Psoas muscle (tissue), 7 donors: ENCODE measurements at regions not wholly inside any gene's neighbourhood (a gene's known extent, or its start where the extent isn't known, plus 50 kb on each side); places are given as distances from the start of the nearest gene placed in this dataset.

Experiments used
- ATAC-seq, 4 donors: fragments of 200-7000 bp; cut with Tn5 transposase; one replicate each; pipeline ENCODE4 v1.9.1; 2020; ENCODE audit warnings: moderate library complexity in 3 of 4, mild to moderate bottlenecking in 2 of 4
- DNase-seq, 2 donors: peaks; one replicate each; pipeline ENCODE4 v3.0.0-alpha.2; 2020
- H3K27ac ChIP-seq: fragments of 200-600 bp; one replicate; pipeline ENCODE4 v1.8.0; 2022
- H3K27me3 ChIP-seq, 3 donors: fragments of 200-600 bp in 1 of 3; one replicate each; pipeline versions ENCODE4 v1.6.1 to v1.8.0; 2013 to 2022; ENCODE audit warnings: low read length in 2 of 3, mild to moderate bottlenecking in 2 of 3, moderate library complexity in 1 of 3; ENCODE audit not compliant: insufficient read depth in 3 of 3
- H3K36me3 ChIP-seq, 2 donors: fragments of 200-600 bp in 1 of 2; one replicate each; pipeline versions ENCODE4 v1.6.1 to v1.8.0; 2013 to 2022; ENCODE audit warnings: low read depth in 1 of 2, mild to moderate bottlenecking in 1 of 2, moderate library complexity in 1 of 2; ENCODE audit not compliant: insufficient read depth in 1 of 2
- H3K4me1 ChIP-seq: fragments of 200-600 bp; one replicate; pipeline ENCODE4 v1.8.0; 2022
- H3K4me3 ChIP-seq: fragments of 200-600 bp; one replicate; pipeline ENCODE4 v1.8.0; 2022; ENCODE audit warnings: mild to moderate bottlenecking
- H3K9me3 ChIP-seq: fragments of 200-600 bp; one replicate; pipeline ENCODE4 v1.8.0; 2022
- WGBS, 3 donors: extraction: QIAGEN DNeasy Blood & Tissue Kit; methylation state at CpG; one replicate each; pipeline versions ENCODE4 v1.1.6 to v1.1.7; 2013; 5-methylcytosine and 5-hydroxymethylcytosine counted together
- intact Hi-C, 2 donors: fragments of 100-400 bp; cut with DNase I; formaldehyde crosslinking; loops; one replicate each; pipeline versions ENCODE4 v1.11.0 to v1.14.2; 2022
- TF ChIP-seq, protein P1 (sequence below): fragments of 200-600 bp; IDR thresholded peaks from one replicate; pipeline ENCODE4 v1.8.0; 2022; ENCODE audit warnings: antibody characterized with exemption
- donor health status: healthy with polysubstance abuse.
- donor health status: DM: no; HTN: no; CAD: no; lungs with moderate emphysema.
- donor health status: Bipolar disorder and iron deficiency.
- donor health status: healthy.
- donor health status: DM: yes; HTN: yes; CAD: no.
- donor health status: DM: no; HTN: no; CAD: no.
- donor health status: DM: yes; HTN: yes; CAD: no.

GRCh38 chr9:18238254-18238653 lies 235.7 kb upstream of the ADAMTSL1 start:
- Histone ChIP-seq H3K4me1 (no peaks in the 10 kb centered on the region), H3K36me3 (no peaks in the 10 kb centered on the region), H3K4me3 (no peak overlapping the region), H3K27me3 (no peaks in the 10 kb centered on the region), H3K9me3 (peaks cover 5% of the 10 kb centered on the region), H3K27ac (no peak overlapping the region)
- TF ChIP-seq, protein P1, sequence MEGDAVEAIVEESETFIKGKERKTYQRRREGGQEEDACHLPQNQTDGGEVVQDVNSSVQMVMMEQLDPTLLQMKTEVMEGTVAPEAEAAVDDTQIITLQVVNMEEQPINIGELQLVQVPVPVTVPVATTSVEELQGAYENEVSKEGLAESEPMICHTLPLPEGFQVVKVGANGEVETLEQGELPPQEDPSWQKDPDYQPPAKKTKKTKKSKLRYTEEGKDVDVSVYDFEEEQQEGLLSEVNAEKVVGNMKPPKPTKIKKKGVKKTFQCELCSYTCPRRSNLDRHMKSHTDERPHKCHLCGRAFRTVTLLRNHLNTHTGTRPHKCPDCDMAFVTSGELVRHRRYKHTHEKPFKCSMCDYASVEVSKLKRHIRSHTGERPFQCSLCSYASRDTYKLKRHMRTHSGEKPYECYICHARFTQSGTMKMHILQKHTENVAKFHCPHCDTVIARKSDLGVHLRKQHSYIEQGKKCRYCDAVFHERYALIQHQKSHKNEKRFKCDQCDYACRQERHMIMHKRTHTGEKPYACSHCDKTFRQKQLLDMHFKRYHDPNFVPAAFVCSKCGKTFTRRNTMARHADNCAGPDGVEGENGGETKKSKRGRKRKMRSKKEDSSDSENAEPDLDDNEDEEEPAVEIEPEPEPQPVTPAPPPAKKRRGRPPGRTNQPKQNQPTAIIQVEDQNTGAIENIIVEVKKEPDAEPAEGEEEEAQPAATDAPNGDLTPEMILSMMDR = no peak
- no peak for ATAC-seq
- DNase-seq = no peak
- intact Hi-C loops = no loop called here
- 52 to 68% (median 53%) methylated on average over 2 of the region's 2 CpGs for WGBS, 3 donors

DNA sequence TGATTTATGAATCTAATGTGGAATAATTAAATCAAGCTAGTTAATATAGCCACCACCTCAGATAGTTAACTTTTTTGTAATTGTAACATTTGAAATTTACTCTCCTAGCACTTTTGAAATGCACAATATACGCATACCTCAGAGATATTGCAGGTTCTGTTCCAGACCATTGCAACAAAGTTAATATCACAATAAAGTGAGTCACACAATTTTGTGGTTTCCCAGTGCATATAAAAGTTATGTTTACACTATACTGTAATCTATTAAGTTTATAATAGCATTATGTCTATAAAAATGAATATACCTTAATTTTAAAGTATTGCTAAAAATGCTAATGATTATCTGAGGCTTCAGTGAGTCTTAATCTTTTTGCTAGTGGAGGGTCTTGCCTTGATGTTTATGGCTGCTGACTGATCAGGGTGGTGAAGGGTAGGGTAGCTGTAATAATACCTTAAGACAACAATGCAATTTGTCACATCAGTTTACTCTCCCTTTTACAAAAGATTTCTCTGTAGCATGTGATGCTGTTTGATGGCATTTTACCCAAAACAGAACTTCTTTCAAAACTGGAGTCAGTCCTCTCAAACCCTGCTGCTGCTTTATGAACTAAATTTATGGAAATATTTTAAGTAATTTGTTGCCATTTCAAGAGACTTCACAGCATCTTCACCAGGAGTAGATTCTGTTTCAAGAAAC lies 235.1 kb upstream of the ADAMTSL1 start:
- WGBS, 3 donors = 89 to 100% (median 95%) methylated on average over 1 of the region's 1 CpG
- no peaks in the 10 kb centered on the region for H3K27me3 ChIP-seq
- ATAC-seq (no peak), DNase-seq (no peak)
- peaks cover 5% of the 10 kb centered on the region for H3K9me3 ChIP-seq
- H3K36me3 ChIP-seq = no peaks in the 10 kb centered on the region
- H3K27ac ChIP-seq = no peak overlapping the region
- no peak overlapping the region for H3K4me3 ChIP-seq
- intact Hi-C loops = no loop called here
- TF ChIP-seq, protein P1 = no peak
- no peaks in the 10 kb centered on the region for H3K4me1 ChIP-seq

DNA sequence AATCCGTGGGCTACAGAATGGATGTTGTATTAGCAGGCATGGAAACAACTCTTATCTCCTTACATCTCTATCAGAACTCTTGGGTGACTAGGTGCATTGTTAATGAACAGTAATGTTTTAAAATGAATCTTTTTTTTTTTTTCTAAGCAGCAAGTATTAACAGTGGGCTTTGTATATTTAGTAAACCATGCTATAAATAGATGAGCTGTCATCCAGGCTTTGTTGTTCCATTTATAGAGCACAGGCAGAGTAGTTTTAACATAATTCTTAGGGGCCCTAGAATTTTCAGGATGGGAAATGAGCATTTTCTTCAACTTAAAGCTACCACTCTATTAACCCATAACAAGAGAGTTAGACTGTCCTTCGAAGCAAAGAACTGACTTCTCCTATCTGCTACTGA lies 233.7 kb upstream of the ADAMTSL1 start:
- Histone ChIP-seq H3K27me3 (no peaks in the 10 kb centered on the region), H3K4me1 (no peaks in the 10 kb centered on the region), H3K4me3 (no peak overlapping the region), H3K36me3 (no peaks in the 10 kb centered on the region), H3K9me3 (peaks cover 5% of the 10 kb centered on the region), H3K27ac (no peak overlapping the region)
- TF ChIP-seq, protein P1 = no peak
- intact Hi-C loops = loop anchor here in 1 of 2 donors (5.0 kb wide), 1 partner anchor 52 kb away; no protein-coding TSS in a partner anchor
- no peak for ATAC-seq
- DNase-seq = no peak
- WGBS, 3 donors = 31 to 40% (median 36%) methylated on average over 2 of the region's 2 CpGs

DNA sequence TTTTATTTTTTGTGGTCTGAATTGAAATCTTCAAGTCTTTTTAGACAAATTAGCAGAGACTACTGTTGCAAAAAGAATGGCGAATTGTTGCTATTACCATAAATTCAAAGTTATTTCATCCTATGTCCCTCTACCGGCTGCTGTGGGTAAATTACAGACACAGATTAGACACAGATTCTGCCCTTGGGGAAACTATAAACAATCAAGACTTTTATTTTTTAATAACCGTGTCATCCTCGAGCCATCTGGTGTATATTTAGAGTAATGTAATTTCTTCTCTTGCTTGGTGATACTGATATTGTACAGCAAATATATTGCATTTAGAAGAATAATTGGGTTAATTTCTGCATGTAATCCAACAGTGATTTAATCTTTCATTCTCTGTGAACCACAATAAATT lies 228.0 kb upstream of the ADAMTSL1 start:
- WGBS, 3 donors = 28 to 51% (median 33%) methylated on average over 4 of the region's 4 CpGs
- H3K4me3 ChIP-seq = no peak overlapping the region
- no peak overlapping the region for H3K27ac ChIP-seq
- ATAC-seq (no peak), DNase-seq (no peak)
- intact Hi-C loops = no loop called here
- H3K4me1 ChIP-seq = no peaks in the 10 kb centered on the region
- no peaks in the 10 kb centered on the region for H3K27me3 ChIP-seq
- peaks cover 5% of the 10 kb centered on the region for H3K9me3 ChIP-seq
- no peaks in the 10 kb centered on the region for H3K36me3 ChIP-seq
- TF ChIP-seq, protein P1 = no peak

DNA sequence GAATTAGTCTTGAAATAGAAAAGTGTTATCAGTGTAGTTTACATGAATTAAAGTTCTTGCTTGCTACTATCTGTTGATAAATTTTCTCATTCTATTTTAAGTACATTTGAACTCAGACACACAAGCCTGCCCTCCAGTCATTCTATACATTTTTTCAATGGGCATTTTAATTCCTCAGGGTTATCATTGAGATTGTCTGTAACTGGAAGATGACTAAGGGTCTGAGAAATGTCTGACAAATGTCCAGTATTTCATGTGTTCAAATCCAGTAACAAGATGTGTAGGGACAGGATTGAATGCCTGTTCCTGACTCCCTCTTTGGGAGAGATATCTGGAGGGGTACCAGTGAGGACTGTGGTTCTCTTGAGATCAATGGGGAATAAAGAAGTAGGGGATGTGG lies 223.9 kb upstream of the ADAMTSL1 start:
- Histone ChIP-seq H3K4me3 (no peak overlapping the region), H3K4me1 (no peaks in the 10 kb centered on the region), H3K27me3 (no peaks in the 10 kb centered on the region), H3K27ac (no peak overlapping the region), H3K9me3 (no peaks in the 10 kb centered on the region), H3K36me3 (no peaks in the 10 kb centered on the region)
- TF ChIP-seq, protein P1 = no peak
- intact Hi-C loops = loop anchor here (10.0 kb wide), 2 partner anchors 565 to 1205 kb away; no protein-coding TSS in a partner anchor
- DNase-seq (no peak), ATAC-seq (no peak)
